H1 (cell line): ENCODE measurements at regions not wholly inside any gene's neighbourhood (a gene's known extent, or its start where the extent isn't known, plus 50 kb on each side); places are given as distances from the start of the nearest gene placed in this dataset.

Experiments used
- CTCF ChIA-PET: fragments of 300-600 bp; sonication (Branson Sonifier 250); formaldehyde crosslinking; loops from one replicate; lab custom pipeline; 2021; ENCODE audit not compliant: partially characterized antibody; lab: Charles Lee
- POLR2A ChIA-PET: fragments of 300-600 bp; sonication (Branson Sonifier 250); formaldehyde crosslinking; loops from one replicate; lab custom pipeline; 2021; ENCODE audit warnings: inconsistent platforms; ENCODE audit not compliant: partially characterized antibody; lab: Charles Lee
- DNase-seq, 2 experiments: peaks; one replicate each; pipeline versions ENCODE4 v3.0.0 to v3.0.0-alpha.2; 2010 to 2022; ENCODE audit warnings: low spot score in 2 of 2, low read depth in 1 of 2, mixed read lengths in 1 of 2
- FAIRE-seq: peaks from 2 replicates; lab custom pipeline; 2011; peaks lifted over from hg19 to GRCh38; lab: Jason Lieb, UNC
- H2AFZ ChIP-seq: 2 replicates; pipeline ENCODE4 v1.8.1; 2012; ENCODE audit warnings: low read length, inconsistent platforms
- H2AK5ac ChIP-seq: 2 replicates; pipeline ENCODE4 v1.6.1; 2013; ENCODE audit warnings: low read depth, low read length
- H2BK120ac ChIP-seq: replicated peaks from 2 replicates; pipeline ENCODE3; 2013; ENCODE audit warnings: low read depth, low read length, inconsistent platforms
- H2BK12ac ChIP-seq: 2 replicates; pipeline ENCODE4 v1.6.1; 2013; ENCODE audit warnings: low read depth, low read length
- H2BK15ac ChIP-seq: 2 replicates; pipeline ENCODE4 v1.6.1; 2013; ENCODE audit warnings: low read length
- H2BK20ac ChIP-seq: 2 replicates; pipeline ENCODE4 v1.6.1; 2013; ENCODE audit warnings: low read length
- H2BK5ac ChIP-seq: 2 replicates; pipeline ENCODE4 v1.6.1; 2013; ENCODE audit warnings: low read depth, low read length
- H3K14ac ChIP-seq: 2 replicates; pipeline ENCODE4 v1.6.1; 2013; ENCODE audit warnings: inconsistent platforms; ENCODE audit not compliant: insufficient read length
- H3K18ac ChIP-seq: 2 replicates; pipeline ENCODE4 v1.6.1; 2013; ENCODE audit warnings: low read length; ENCODE audit errors: extremely low read depth
- H3K23ac ChIP-seq: 2 replicates; pipeline ENCODE4 v1.6.1; 2013; ENCODE audit warnings: inconsistent platforms; ENCODE audit not compliant: insufficient read length
- H3K23me2 ChIP-seq: 2 replicates; pipeline ENCODE4 v1.6.1; 2013; ENCODE audit warnings: low read depth, low read length
- H3K27ac ChIP-seq: 2 replicates; pipeline ENCODE4 v1.6.1; 2011; ENCODE audit warnings: low read depth, low read length, inconsistent platforms
- H3K27me3 ChIP-seq, 4 experiments: replicated peaks in 1 of 4; 1 replicate in 1 of 4; 2 replicates in 3 of 4; pipeline versions ENCODE4 v1.6.1 to v1.8.1; 2011 to 2013; ENCODE audit warnings: low read length in 3 of 4, mild to moderate bottlenecking in 3 of 4, inconsistent platforms in 2 of 4, mixed read lengths in 2 of 4, moderate library complexity in 1 of 4; ENCODE audit not compliant: control insufficient read depth in 3 of 4, insufficient read depth in 3 of 4; ENCODE audit errors: extremely low read depth in 1 of 4
- H3K36me3 ChIP-seq, 4 experiments: 2 replicates each; pipeline versions ENCODE4 v1.6.1 to v1.8.1; 2011 to 2013; ENCODE audit warnings: mild to moderate bottlenecking in 4 of 4, low read length in 3 of 4, moderate library complexity in 2 of 4, control low read depth in 1 of 4, inconsistent platforms in 1 of 4; ENCODE audit not compliant: insufficient read depth in 4 of 4, control insufficient read depth in 2 of 4
- H3K4ac ChIP-seq: replicated peaks from 2 replicates; pipeline ENCODE3; 2013; ENCODE audit warnings: low read length, low read depth, mixed read lengths, inconsistent platforms; ENCODE audit not compliant: insufficient read length
- H3K4me1 ChIP-seq, 4 experiments: replicated peaks in 1 of 4; 1 replicate in 1 of 4; 2 replicates in 3 of 4; pipeline versions ENCODE4 v1.6.1 to v1.8.1; 2011 to 2013; ENCODE audit warnings: low read length in 3 of 4, inconsistent platforms in 2 of 4, mixed read lengths in 1 of 4; ENCODE audit not compliant: insufficient read depth in 4 of 4, control insufficient read depth in 3 of 4
- H3K4me2 ChIP-seq, 2 experiments: 2 replicates each; pipeline versions ENCODE4 v1.6.1 to v1.8.1; 2011 to 2013; ENCODE audit warnings: low read depth in 2 of 2, low read length in 2 of 2, control low read depth in 1 of 2, inconsistent platforms in 1 of 2, mild to moderate bottlenecking in 1 of 2; ENCODE audit not compliant: insufficient read depth in 1 of 2
- H3K4me3 ChIP-seq, 4 experiments: fragments of 200-600, 300-600 bp in 1 of 4; sonication (generic), shearing (Covaris generic), sonication (Bioruptor Twin) in 1 of 4; 2 replicates each; pipeline versions ENCODE4 v1.5.1 to v1.8.1; 2011 to 2016; ENCODE audit warnings: low read length in 4 of 4, low read depth in 3 of 4, control low read depth in 2 of 4, inconsistent platforms in 2 of 4, mild to moderate bottlenecking in 2 of 4, mixed read lengths in 1 of 4, moderate library complexity in 1 of 4; ENCODE audit not compliant: insufficient read depth in 2 of 4; ENCODE audit errors: extremely low read depth in 1 of 4
- H3K56ac ChIP-seq: replicated peaks from 2 replicates; pipeline ENCODE3; 2013; ENCODE audit warnings: low read depth, mild to moderate bottlenecking, mixed read lengths, low read length, inconsistent platforms; ENCODE audit not compliant: insufficient read length
- H3K79me1 ChIP-seq: 2 replicates; pipeline ENCODE4 v1.6.1; 2013; ENCODE audit warnings: low read depth, low read length, control low read depth
- H3K79me2 ChIP-seq, 2 experiments: 2 replicates each; pipeline versions ENCODE4 v1.6.1 to v1.8.1; 2012 to 2013; ENCODE audit warnings: low read length in 2 of 2, mild to moderate bottlenecking in 2 of 2, inconsistent platforms in 1 of 2; ENCODE audit not compliant: insufficient read depth in 2 of 2, control insufficient read depth in 1 of 2
- H3K9ac ChIP-seq, 4 experiments: replicated peaks in 1 of 4; 1 replicate in 1 of 4; 2 replicates in 3 of 4; pipeline versions ENCODE4 v1.6.1 to v1.8.1; 2011 to 2013; ENCODE audit warnings: low read depth in 3 of 4, low read length in 3 of 4, control low read depth in 2 of 4, mild to moderate bottlenecking in 2 of 4, moderate library complexity in 2 of 4, inconsistent platforms in 1 of 4; ENCODE audit errors: extremely low read depth in 1 of 4
- H3K9me3 ChIP-seq, 2 experiments: 2 replicates each; pipeline versions ENCODE4 v1.6.1 to v1.8.1; 2012 to 2013; ENCODE audit warnings: mild to moderate bottlenecking in 2 of 2, moderate library complexity in 2 of 2, control low read depth in 1 of 2, inconsistent platforms in 1 of 2, low read depth in 1 of 2, low read length in 1 of 2, mixed read lengths in 1 of 2; ENCODE audit not compliant: insufficient read depth in 2 of 2
- H4K20me1 ChIP-seq, 2 experiments: replicated peaks in 1 of 2; 2 replicates each; pipeline versions ENCODE3 to v1.8.1; 2011 to 2013; ENCODE audit warnings: inconsistent platforms in 2 of 2, low read length in 2 of 2, mild to moderate bottlenecking in 1 of 2; ENCODE audit not compliant: insufficient read depth in 2 of 2, control insufficient read depth in 1 of 2
- H4K5ac ChIP-seq: 2 replicates; pipeline ENCODE4 v1.6.1; 2013; ENCODE audit warnings: low read length, low read depth, mixed read lengths, inconsistent platforms; ENCODE audit not compliant: insufficient read length
- H4K8ac ChIP-seq: 2 replicates; pipeline ENCODE4 v1.8.0; 2013; ENCODE audit warnings: mild to moderate bottlenecking, moderate library complexity, low read length, inconsistent platforms; ENCODE audit not compliant: insufficient read depth; ENCODE audit errors: extremely low read depth
- H4K91ac ChIP-seq: replicated peaks from 2 replicates; pipeline ENCODE3; 2013; ENCODE audit warnings: low read length, mixed read lengths, inconsistent platforms; ENCODE audit not compliant: insufficient read length
- ATF2 ChIP-seq: IDR thresholded peaks from 2 replicates; pipeline ENCODE4 v1.6.1; 2012; ENCODE audit warnings: low read length, inconsistent platforms
- BCL11A ChIP-seq, 2 experiments: IDR thresholded peaks; one replicate each; pipeline ENCODE4 v1.6.1; 2011; ENCODE audit warnings: low read depth in 2 of 2, low read length in 2 of 2, mild to moderate bottlenecking in 2 of 2
- EGR1 ChIP-seq: IDR thresholded peaks from 2 replicates; pipeline ENCODE4 v1.6.1; 2011; ENCODE audit warnings: low read depth, low read length, borderline replicate concordance
- EP300 ChIP-seq, 2 experiments: IDR thresholded peaks; 1 replicate in 1 of 2; 2 replicates in 1 of 2; pipeline ENCODE4 v1.6.1; 2011 to 2012; ENCODE audit warnings: low read depth in 2 of 2, low read length in 2 of 2, mild to moderate bottlenecking in 2 of 2, borderline replicate concordance in 1 of 2, inconsistent platforms in 1 of 2, moderate library complexity in 1 of 2
- FOSL1 ChIP-seq: IDR thresholded peaks from 2 replicates; pipeline ENCODE4 v1.6.1; 2011; ENCODE audit warnings: mild to moderate bottlenecking, low read depth, low read length, moderate library complexity; ENCODE audit not compliant: insufficient read depth
- JUN ChIP-seq: IDR thresholded peaks from 2 replicates; pipeline ENCODE4 v1.6.1; 2011; ENCODE audit warnings: low read depth, mild to moderate bottlenecking, improper control_type of control experiment, low read length
- JUND ChIP-seq: IDR thresholded peaks from 2 replicates; pipeline ENCODE4 v1.6.1; 2011; ENCODE audit warnings: mild to moderate bottlenecking, improper control_type of control experiment, low read length
- MAFK ChIP-seq: IDR thresholded peaks from 2 replicates; pipeline ENCODE4 v1.6.1; 2012; ENCODE audit warnings: low read depth, mild to moderate bottlenecking, improper control_type of control experiment, low read length
- NRF1 ChIP-seq: IDR thresholded peaks from 2 replicates; pipeline ENCODE4 v1.6.1; 2011; ENCODE audit warnings: mild to moderate bottlenecking, low read depth, low read length, improper control_type of control experiment
- POLR2AphosphoS5 ChIP-seq: IDR thresholded peaks from 2 replicates; pipeline ENCODE4 v1.6.1; 2011; ENCODE audit warnings: low read depth, low read length
- RAD21 ChIP-seq, 2 experiments: IDR thresholded peaks in 1 of 2; conservative IDR thresholded peaks in 1 of 2; 2 replicates each; pipeline ENCODE4 v1.6.1; 2011; ENCODE audit warnings: low read depth in 2 of 2, low read length in 2 of 2, improper control_type of control experiment in 1 of 2, inconsistent platforms in 1 of 2, mild to moderate bottlenecking in 1 of 2, moderate library complexity in 1 of 2
- TAF1 ChIP-seq: IDR thresholded peaks from 2 replicates; pipeline ENCODE4 v1.6.1; 2011; ENCODE audit warnings: mild to moderate bottlenecking, low read depth, low read length
- TCF12 ChIP-seq: IDR thresholded peaks from 2 replicates; pipeline ENCODE4 v1.6.1; 2011; ENCODE audit warnings: low read depth, mild to moderate bottlenecking, low read length
- WGBS, 2 experiments: shearing (Covaris generic) in 1 of 2; methylation state at CpG; one replicate each; pipeline versions ENCODE4 v1.1.6 to v1.1.7; 2013 to 2015; ENCODE audit warnings: low lambda C conversion rate in 2 of 2, mixed read lengths in 2 of 2, inconsistent platforms in 1 of 2, low coverage in 1 of 2, missing lambda C conversion rate in 1 of 2; ENCODE audit not compliant: insufficient replicate concordance in 2 of 2, insufficient coverage in 1 of 2, insufficient read length in 1 of 2; ENCODE audit errors: extremely low coverage in 1 of 2, missing lambda C conversion rate in 1 of 2; 5-methylcytosine and 5-hydroxymethylcytosine counted together

GRCh38 chr15:62348118-62348517 is 183.0 kb upstream of the C2CD4B start:
- Histone ChIP-seq H3K56ac (no peak overlapping the region), H3K4me3 (no peak overlapping the region), H3K4ac (no peak overlapping the region), H3K23me2 (no peaks in the 10 kb centered on the region; the same call in 1 of the 2 replicates), H2AFZ (no peak overlapping the region), H3K9ac (no peak overlapping the region), H2BK15ac (no peak overlapping the region), H4K5ac (no peak overlapping the region), H2BK12ac (no peak overlapping the region), H4K8ac (no peak overlapping the region), H3K79me2 (no peaks in the 10 kb centered on the region), H3K79me1 (no peaks in the 10 kb centered on the region), H4K20me1 (no peaks in the 10 kb centered on the region), H2AK5ac (no peak overlapping the region), H3K14ac (no peak overlapping the region), H3K18ac (no peak overlapping the region), H4K91ac (no peak overlapping the region), H2BK20ac (no peak overlapping the region), H3K27me3 (no peaks in the 10 kb centered on the region), H3K36me3 (no peaks in the 10 kb centered on the region), H3K9me3 (peaks cover 0 to 3% of the 10 kb centered on the region in 2 experiments; a peak in 1 of 4 replicates), H2BK5ac (no peak overlapping the region), H3K27ac (no peak overlapping the region), H2BK120ac (no peak overlapping the region), H3K23ac (no peak overlapping the region), H3K4me2 (no peak overlapping the region), H3K4me1 (no peaks in the 10 kb centered on the region)
- FAIRE-seq = no peak
- DNase-seq = no peak
- CTCF ChIA-PET = interaction anchor here (0.6 to 1.1 kb wide), 3 partner anchors 107 to 316 kb away, joined by 3 to 4 read pairs (median 3); no protein-coding TSS in a partner anchor
- WGBS, 2 experiments = 86% methylated on average over 3 of the region's 3 CpGs; no CpG with 5 or more reads in 1 of the 2 experiments
- POLR2A ChIA-PET = no interaction called here
- TF ChIP-seq POLR2AphosphoS5 (no peak), RAD21 (IDR thresholded peaks at IDR 0.05 in 1 of 2, conservative IDR thresholded peaks at IDR 0.05 in 1 of 2; ENCODE audit: low read depth in 2 of 2, low read length in 2 of 2) (no peak), BCL11A (IDR thresholded peaks at IDR 0.05; ENCODE audit: low read depth in 2 of 2, low read length in 2 of 2) (no peak), TAF1 (no peak), EGR1 (no peak), NRF1 (no peak), FOSL1 (no peak), TCF12 (no peak), JUND (no peak), ATF2 (no peak), MAFK (no peak), JUN (no peak), EP300 (IDR thresholded peaks at IDR 0.05; ENCODE audit: borderline replicate concordance in 1 of 2, low read depth in 2 of 2, low read length in 2 of 2) (no peak)
